Esophagus muscularis mucosa (tissue), 3 donors: ENCODE measurements at regions not wholly inside any gene's neighbourhood (a gene's known extent, or its start where the extent isn't known, plus 50 kb on each side); places are given as distances from the start of the nearest gene placed in this dataset.

Source experiments
- POLR2A ChIP-seq: fragments of 450-650 bp; IDR thresholded peaks from one replicate; pipeline ENCODE4 v1.6.1; 2017; ENCODE audit warnings: antibody characterized with exemption, moderate library complexity, mild to moderate bottlenecking, low read depth
- POLR2AphosphoS5 ChIP-seq, 2 donors: sonication (generic); formaldehyde crosslinking; IDR thresholded peaks; one replicate each; pipeline ENCODE4 v1.6.1; 2017; ENCODE audit warnings: antibody characterized with exemption in 2 of 2
- TF ChIP-seq, protein P1 (sequence below), 3 experiments: fragments of 200-600 bp in 2 of 3; fragments of 450-650 bp in 1 of 3; sonication (generic) in 2 of 3; IDR thresholded peaks; one replicate each; pipeline ENCODE4 v1.5.1; 2017 to 2019; ENCODE audit warnings: antibody characterized with exemption in 3 of 3, mild to moderate bottlenecking in 2 of 3, moderate library complexity in 1 of 3

DNA sequence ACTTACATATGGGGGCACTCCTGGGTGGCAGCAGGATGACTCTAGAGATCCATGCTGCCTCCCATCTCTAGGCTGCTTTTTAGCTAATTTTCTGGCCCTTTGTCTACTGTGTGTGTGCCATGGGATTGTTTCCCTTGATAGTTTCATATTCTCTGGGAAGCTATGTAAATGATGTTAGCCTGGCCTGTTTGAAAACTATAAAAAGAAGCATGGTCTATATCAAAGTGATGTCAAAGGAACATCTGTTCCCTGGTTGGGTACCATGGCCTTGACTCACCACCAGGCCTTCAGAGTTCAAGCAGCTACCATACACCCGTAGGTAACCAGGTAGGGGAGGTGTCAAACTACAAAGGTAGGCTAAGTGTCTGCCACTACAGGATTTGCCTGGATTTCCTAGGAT, 310.4 kb downstream of the FRK start:
- TF ChIP-seq, protein P1, sequence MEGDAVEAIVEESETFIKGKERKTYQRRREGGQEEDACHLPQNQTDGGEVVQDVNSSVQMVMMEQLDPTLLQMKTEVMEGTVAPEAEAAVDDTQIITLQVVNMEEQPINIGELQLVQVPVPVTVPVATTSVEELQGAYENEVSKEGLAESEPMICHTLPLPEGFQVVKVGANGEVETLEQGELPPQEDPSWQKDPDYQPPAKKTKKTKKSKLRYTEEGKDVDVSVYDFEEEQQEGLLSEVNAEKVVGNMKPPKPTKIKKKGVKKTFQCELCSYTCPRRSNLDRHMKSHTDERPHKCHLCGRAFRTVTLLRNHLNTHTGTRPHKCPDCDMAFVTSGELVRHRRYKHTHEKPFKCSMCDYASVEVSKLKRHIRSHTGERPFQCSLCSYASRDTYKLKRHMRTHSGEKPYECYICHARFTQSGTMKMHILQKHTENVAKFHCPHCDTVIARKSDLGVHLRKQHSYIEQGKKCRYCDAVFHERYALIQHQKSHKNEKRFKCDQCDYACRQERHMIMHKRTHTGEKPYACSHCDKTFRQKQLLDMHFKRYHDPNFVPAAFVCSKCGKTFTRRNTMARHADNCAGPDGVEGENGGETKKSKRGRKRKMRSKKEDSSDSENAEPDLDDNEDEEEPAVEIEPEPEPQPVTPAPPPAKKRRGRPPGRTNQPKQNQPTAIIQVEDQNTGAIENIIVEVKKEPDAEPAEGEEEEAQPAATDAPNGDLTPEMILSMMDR (IDR thresholded peaks at IDR 0.05) = no peak
- TF ChIP-seq POLR2AphosphoS5 (IDR thresholded peaks at IDR 0.05) (no peak), POLR2A (no peak)
